GM19193 (cell line): ENCODE measurements at regions not wholly inside any gene's neighbourhood (a gene's known extent, or its start where the extent isn't known, plus 50 kb on each side); places are given as distances from the start of the nearest gene placed in this dataset.

ENCODE experiments used
- POLR2A ChIP-seq: IDR thresholded peaks from 4 replicates; pipeline ENCODE4 v1.6.1; 2011; ENCODE audit not compliant: insufficient read depth, insufficient read length; ENCODE audit errors: extremely low read depth

DNA sequence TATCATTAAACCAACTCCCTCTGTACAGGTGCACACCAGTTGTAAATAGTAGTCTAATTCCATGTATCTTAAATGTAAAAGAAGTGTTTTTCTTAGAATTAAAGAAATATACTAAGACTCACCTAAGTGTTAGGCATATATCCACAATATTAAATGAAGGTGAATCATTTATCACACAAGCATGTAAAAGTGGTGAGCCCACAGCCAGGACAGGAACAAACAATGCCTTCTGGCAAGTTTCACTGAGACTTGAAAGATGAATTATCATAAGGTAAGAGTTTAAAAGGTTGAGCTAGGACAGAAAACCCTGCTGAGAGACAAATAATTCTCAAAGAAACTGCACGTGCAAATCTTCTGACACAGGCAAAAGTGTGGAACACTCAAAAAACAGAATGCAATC lies 832.5 kb downstream of the TAF11L14 start:
- TF ChIP-seq POLR2A: no peak

DNA sequence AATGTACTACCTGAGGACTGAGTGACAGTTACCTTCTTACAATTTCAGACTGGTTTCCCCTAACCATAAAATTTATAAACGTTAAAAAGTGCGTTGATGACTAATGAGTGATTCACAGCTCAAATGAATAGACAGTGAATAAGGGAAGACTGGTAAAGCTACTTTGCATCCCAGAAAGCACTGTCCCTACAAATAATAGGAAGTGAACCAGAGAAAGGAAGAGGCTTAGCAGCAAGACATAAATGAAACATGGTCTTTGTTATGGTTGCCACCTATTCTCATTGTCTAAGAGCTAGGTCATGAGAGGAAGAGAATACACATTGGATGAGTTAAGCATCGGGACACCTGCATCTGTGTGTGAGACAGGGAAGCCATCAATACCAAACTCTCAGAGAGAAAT lies 849.2 kb downstream of the TAF11L14 start:
- TF ChIP-seq POLR2A: no peak

DNA sequence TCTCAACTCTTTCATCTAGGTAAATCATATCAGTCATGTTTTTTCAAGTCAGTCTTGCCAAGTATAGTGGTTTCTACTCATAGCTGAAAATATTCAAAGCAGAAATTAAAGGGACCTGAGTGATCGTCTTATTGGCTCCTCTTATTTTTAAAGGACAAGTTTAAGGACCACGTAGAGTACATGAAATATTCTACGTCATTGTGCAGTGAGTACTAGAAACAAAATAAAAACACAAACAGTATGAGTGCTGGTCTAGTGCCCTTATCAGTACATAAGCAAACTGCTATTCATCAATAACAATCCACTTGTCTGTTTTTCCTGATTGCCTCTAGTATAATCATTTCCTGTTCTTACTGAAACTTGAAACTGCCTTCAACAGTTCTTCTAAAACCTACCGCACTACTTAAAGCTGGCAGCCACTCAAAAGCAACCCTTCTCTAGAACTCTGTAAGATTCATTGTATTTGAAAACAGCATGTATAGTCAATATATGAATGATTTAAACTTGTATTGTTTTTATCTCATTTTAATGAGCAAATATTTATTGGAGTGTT lies 853.7 kb downstream of the TAF11L14 start:
- no peak for TF ChIP-seq POLR2A

DNA sequence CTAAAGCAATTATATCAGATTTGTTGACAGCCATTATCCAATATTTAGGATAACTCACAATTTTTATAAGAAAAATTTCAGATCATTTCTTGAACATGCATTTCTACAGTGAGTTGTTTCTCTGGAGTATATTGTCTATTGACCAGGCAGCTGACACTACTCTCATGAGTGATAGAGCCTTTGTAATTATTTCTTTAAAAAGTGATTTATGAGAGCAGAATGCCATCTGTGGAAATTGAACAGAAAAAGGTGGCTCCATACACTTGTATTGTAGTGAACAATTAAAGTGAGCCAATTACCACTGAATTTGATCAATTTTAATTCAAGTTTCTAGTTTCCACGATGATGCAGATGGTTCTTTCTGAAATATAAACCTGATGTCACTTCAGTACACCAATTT lies 855.4 kb downstream of the TAF11L14 start:
- no peak for TF ChIP-seq POLR2A

DNA sequence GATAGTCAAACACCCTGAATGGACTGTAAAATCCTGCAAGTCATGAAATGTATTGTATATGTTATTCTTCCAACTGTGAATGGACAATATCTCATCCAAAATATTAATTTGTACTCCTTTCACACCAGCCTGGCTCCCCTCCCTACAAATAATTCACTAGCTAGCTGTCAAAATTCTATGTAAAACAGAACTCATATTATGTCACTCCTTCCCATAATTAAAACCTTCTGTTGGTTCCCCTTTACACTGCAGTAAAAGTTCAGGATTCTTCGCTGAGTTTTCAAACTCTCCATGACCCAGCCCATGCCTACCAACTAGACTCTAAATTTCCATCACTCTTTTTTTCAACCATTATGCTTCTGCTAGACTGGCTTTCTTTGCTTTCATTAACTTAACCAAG lies 857.1 kb downstream of the TAF11L14 start:
- no peak for TF ChIP-seq POLR2A

DNA sequence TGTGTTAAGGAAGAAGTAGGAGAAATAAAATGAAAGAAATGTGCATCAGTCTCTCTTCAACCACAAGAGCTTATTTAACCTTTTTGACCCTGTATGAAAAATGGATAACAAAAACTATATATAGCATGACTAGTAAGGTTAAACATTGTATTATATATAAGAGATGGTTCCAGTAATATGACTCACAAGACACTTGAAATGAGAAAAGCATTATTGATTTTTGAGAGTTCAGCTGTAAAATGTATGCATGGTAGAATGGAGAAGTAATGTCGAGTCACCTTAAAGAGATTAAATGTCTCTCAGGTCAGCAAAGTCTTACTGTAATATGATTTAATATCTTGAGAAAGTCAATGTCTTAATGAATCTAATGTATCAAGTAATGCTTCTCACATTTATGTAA lies 860.9 kb downstream of the TAF11L14 start:
- TF ChIP-seq POLR2A: no peak

DNA sequence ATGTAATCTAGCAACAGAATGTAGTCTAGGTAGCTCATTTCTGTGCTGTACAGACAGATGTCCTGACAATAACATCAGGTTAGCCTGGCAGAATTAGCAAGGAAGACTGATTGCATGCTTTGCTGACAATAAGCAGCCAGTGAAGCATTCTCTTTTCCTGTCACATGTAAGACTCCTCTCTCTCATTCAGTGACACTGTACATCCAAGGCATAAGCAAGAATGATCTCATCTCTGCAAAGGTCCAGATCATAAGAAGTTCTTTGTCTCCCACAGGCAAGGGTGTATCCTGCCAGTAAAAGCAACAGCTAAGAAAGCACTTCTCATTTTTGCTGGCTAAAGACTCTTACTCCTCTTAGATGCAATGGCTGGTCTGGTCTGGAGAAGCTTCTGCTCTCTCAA lies 861.8 kb downstream of the TAF11L14 start:
- TF ChIP-seq POLR2A: no peak

DNA sequence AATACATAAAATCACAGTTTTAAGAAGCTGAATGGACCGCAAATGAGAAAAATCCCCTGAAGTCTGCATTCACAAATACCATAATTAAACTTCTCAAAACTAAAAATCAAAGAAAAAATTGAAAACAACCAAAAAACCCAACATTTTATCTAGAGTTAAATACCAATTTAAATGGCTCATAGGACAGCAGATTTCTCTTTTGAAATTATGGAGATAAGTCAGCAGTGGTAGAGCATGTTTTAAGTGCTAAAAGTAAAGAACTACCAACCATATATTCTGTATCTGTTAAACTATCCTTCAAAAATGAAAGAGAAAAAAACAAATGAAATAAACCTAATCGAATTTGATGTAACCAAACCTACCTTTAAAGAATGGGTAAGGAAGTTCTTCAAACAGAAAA lies 862.8 kb downstream of the TAF11L14 start:
- no peak for TF ChIP-seq POLR2A

DNA sequence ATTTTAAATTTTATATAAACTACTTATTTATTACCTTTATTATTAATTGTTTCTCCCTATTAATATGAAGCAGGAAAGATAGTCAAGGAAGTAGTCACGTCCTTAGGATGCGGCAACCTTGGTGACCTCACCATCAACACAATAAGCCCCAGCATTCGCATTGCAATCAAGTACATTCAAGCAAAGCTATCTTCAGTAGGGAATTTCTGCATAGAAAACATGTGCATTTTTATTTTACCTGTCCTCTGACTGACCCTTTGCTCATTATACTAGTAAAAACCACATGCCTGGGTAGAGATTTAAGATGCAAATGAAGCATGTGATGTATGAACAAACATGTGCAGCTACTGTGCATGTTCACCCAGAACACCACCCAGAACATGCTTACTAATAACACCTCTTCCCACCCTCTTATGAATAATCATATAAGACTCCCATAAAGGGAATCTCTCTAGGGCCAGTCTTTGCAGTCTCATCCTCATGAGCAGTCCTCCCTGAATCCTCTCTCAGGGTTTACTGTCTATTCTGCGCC lies 869.6 kb downstream of the TAF11L14 start:
- no peak for TF ChIP-seq POLR2A

DNA sequence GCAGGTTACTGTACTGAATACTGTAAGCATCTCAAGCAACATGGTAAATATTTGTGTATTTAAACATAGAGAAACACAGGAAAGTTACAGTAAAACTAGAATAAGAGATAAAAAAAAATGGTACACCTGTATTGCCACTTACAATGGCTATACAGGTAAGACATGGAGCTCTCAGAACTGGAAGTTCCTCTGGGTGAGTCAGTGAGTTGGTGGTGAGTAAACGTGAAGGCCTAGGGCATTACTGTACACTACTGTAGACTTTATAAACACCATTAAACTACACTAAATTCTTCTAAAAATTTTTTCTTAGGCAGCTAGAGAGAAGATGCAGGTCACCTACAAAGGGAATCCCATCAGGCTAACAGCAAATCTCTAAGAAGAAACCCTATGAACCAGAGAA lies 872.9 kb downstream of the TAF11L14 start:
- TF ChIP-seq POLR2A: no peak

DNA sequence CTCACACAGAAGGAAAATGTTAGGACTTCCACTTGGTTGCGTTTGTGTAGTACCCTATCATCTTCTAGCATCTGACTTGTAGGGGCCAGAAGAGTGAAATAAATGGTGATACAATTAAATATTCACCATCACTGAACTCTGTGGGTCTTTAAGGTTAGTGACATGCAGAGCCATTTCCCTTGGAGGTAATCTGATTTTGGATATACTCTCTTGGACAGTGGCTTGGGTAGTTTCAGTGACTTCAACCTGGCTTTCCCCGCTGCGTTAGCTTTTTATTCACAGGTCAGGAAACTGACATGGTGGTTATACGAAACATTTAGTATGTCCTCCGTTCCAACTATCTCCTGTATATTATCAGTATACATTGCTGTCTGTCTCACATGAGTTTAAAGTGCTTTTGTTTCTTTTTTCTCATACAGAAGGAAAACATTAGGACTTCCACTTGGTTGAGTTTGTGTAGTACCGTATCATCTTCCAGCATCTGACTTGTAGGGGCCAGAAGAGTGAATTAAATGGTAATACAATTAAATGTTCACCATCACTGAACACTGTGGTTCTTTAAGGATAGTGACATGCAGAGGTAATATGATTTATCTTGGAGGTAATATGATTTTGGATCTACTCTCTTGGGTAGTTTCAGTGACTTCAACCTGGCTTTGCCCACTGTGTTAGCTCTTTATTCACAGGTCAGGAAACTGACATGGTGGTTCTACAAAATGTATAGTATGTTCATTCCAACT lies 883.6 kb downstream of the TAF11L14 start:
- TF ChIP-seq POLR2A: no peak

DNA sequence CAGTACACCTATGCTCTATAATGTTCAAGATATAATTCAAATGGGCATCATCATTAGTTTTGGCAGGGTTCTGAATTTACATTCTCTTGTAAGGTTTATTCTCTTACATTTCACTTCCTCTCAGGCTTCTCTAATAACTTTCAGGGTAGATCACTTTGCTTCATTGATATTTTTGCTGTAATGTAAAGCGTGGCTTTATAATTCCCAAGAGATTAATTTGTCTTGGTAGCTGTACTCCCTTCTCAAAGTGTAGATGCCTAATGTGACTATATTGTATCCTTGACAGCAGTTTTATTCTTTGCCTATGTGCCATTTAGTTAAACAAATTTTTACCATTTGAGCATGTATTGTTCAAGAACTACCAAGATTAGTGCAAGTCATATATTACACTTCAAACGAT lies 889.1 kb downstream of the TAF11L14 start:
- TF ChIP-seq POLR2A: no peak

DNA sequence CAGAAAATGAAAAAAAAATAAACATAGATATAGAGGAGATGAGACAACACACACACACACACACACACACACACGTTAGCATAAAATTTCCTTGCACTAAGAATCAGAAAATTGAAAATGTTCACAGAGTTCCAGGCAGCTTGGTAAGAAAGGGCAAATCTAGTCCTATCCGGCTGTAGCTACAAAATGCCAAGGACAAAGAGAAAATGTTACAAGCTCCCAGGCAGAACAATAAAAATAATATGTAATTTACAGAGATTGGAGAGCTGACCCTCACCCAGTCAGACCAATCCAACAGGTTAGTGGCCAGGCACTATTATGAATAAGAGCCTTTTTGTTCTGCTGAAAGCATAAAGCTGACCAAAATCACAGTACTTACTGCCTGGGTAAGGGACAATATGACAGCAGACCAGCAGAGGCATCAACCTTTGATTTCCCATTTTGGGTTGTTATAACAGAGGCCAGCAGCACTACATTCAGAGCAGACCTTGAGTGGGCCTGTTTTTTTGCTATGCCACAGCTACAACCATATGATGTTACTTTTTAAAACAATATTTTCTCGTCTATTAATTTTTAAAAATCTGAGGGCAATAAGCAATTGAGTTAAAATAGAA lies 892.6 kb downstream of the TAF11L14 start:
- no peak for TF ChIP-seq POLR2A

DNA sequence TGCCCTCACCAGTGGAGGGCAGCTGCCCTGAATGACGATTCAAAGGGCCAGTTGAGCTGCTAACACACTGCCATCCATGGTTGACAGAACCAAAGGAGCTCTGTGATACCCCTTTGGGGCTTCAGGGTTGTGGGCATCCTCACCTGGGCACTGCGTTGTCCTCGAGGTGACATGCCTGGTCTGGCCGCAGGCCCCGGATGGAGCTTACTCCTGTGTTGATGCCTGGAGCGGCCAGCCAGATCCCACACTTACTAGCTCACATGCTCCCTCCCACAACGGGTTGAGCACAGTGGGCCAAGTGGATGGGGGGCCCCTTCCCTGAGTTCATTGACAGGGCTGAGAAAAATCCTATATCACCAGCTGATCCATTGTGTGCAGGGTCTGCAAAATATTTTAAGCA lies 898.9 kb downstream of the TAF11L14 start:
- no peak for TF ChIP-seq POLR2A

DNA sequence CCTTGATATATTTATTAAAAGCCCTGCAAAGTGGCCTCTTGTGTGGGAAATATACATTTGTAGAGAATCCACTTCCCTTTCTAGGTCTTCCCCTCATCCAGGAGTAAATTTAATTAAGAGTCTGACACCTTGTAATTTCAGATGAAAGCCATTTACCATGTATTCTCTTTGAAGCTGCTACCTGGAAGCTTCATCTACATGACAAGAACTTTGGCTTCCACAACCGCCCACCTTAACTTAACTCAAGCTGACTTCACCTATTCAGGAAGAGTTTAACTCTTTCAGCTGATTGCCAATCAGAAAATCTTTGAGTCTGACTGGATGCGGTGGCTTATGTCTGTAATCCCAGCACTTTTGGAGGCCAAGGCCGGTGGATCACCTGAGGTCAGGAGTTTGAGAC lies 899.9 kb downstream of the TAF11L14 start:
- TF ChIP-seq POLR2A: no peak

DNA sequence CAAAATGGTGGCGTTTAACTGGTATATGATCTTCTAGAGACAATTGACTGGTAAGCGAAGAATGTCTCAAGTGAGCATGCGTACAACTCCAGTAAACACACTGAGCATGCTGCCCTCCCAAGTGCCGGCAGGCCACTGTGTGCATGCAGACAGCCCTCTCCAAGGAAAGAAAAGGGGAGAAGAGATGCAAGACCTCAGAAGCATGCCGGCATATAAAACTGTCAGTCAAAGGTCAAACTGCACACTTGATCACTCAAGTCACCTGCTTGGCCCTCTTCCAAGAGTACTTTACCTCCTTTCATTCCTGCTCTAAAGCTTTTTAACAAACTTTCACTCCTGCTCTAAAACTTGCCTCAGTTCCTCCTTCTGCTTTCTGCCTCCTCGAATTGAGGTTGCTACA lies 910.2 kb downstream of the TAF11L14 start:
- no peak for TF ChIP-seq POLR2A
